ENCODE measurements at regions not wholly inside any gene's neighbourhood (a gene's known extent, or its start where the extent isn't known, plus 50 kb on each side); places are given as distances from the start of the nearest gene placed in this dataset.
"Not testable (repeated sequence)": the region's sequence is repeated elsewhere in the genome, so short reads cannot be mapped to it uniquely, and the experiment has no call there.

- no peak for DNase-seq (ENCODE audit: low read depth in 2 of 2)
These were observed 158.1 kb upstream of the RFC3 start for GRCh38 chr13:33659894-33660293.

GRCh38 chr13:33662392-33662791 is 155.6 kb upstream of the RFC3 start:
- DNase-seq (ENCODE audit: low read depth in 2 of 2) = no peak

GRCh38 chr13:33665626-33666175 is 152.2 kb upstream of the RFC3 start:
- no peak for DNase-seq (ENCODE audit: low read depth in 2 of 2)

- DNase-seq (ENCODE audit: low read depth in 2 of 2) = no peak
These were observed 146.4 kb upstream of the RFC3 start for GRCh38 chr13:33671560-33671959.

- DNase-seq (ENCODE audit: low read depth in 2 of 2) = not testable (repeated sequence)
These were observed 145.9 kb upstream of the RFC3 start for GRCh38 chr13:33672022-33672421.

GRCh38 chr13:33676045-33676989 is 141.6 kb upstream of the RFC3 start:
- DNase-seq (ENCODE audit: low read depth in 2 of 2) = peak in 1 of 2 donors; percentile 21

GRCh38 chr13:33677215-33677614 is 140.7 kb upstream of the RFC3 start:
- DNase-seq (ENCODE audit: low read depth in 2 of 2) = no peak

- no peak for DNase-seq (ENCODE audit: low read depth in 2 of 2)
These were observed 139.9 kb upstream of the RFC3 start for GRCh38 chr13:33678084-33678483.

GRCh38 chr13:33678906-33679657 is 138.9 kb upstream of the RFC3 start:
- DNase-seq (ENCODE audit: low read depth in 2 of 2) = peak; percentile 59 to 72

GRCh38 chr13:33679658-33680012 is 138.3 kb upstream of the RFC3 start:
- no peak for DNase-seq (ENCODE audit: low read depth in 2 of 2)

GRCh38 chr13:33682020-33682564 is 135.9 kb upstream of the RFC3 start:
- no peak for DNase-seq (ENCODE audit: low read depth in 2 of 2)

GRCh38 chr13:33682646-33683045 is 135.3 kb upstream of the RFC3 start:
- not testable (repeated sequence) for DNase-seq (ENCODE audit: low read depth in 2 of 2)

GRCh38 chr13:33683376-33683775 is 134.6 kb upstream of the RFC3 start:
- DNase-seq (ENCODE audit: low read depth in 2 of 2) = no peak

- DNase-seq (ENCODE audit: low read depth in 2 of 2) = no peak
These were observed 133.1 kb upstream of the RFC3 start for GRCh38 chr13:33684874-33685273.

GRCh38 chr13:33686772-33687480 is 131.0 kb upstream of the RFC3 start:
- no peak for DNase-seq (ENCODE audit: low read depth in 2 of 2)

- no peak for DNase-seq (ENCODE audit: low read depth in 2 of 2)
These were observed 127.6 kb upstream of the RFC3 start for GRCh38 chr13:33690354-33690753.

GRCh38 chr13:33691980-33692379 is 126.0 kb upstream of the RFC3 start:
- DNase-seq (ENCODE audit: low read depth in 2 of 2) = no peak

- DNase-seq (ENCODE audit: low read depth in 2 of 2) = no peak
These were observed 125.4 kb upstream of the RFC3 start for GRCh38 chr13:33692531-33692930.

GRCh38 chr13:33694546-33694945 is 123.4 kb upstream of the RFC3 start:
- no peak for DNase-seq (ENCODE audit: low read depth in 2 of 2)

- no peak for DNase-seq (ENCODE audit: low read depth in 2 of 2)
These were observed 121.4 kb upstream of the RFC3 start for GRCh38 chr13:33696530-33696929.

GRCh38 chr13:33697926-33698325 is 120.0 kb upstream of the RFC3 start:
- no peak for DNase-seq (ENCODE audit: low read depth in 2 of 2)

- DNase-seq (ENCODE audit: low read depth in 2 of 2) = no peak
These were observed 110.5 kb upstream of the RFC3 start for GRCh38 chr13:33707449-33707848.

All from stimulated activated CD8-positive, alpha-beta memory T cell treated with anti-CD3 and anti-CD28 coated beads, Interleukin-15, amount 100 ng/mL, for 48 hours (primary cell).